Transverse colon (tissue), 3 donors: ENCODE measurements at regions not wholly inside any gene's neighbourhood (a gene's known extent, or its start where the extent isn't known, plus 50 kb on each side); places are given as distances from the start of the nearest gene placed in this dataset.

Experiments
- POLR2A ChIP-seq: fragments of 450-650 bp; IDR thresholded peaks from one replicate; pipeline ENCODE4 v1.6.1; 2016; ENCODE audit warnings: antibody characterized with exemption, mild to moderate bottlenecking, moderate library complexity
- TF ChIP-seq, protein P1 (sequence below), 5 experiments: fragments of 200-600 bp in 3 of 5; fragments of 450-650 bp in 2 of 5; sonication (generic) in 3 of 5; IDR thresholded peaks; 1 replicate in 2 of 5; 2 replicates in 3 of 5; pipeline ENCODE4 v1.5.1; 2016 to 2017; ENCODE audit warnings: antibody characterized with exemption in 5 of 5, inconsistent platforms in 3 of 5, mild to moderate bottlenecking in 2 of 5, moderate library complexity in 1 of 5

DNA sequence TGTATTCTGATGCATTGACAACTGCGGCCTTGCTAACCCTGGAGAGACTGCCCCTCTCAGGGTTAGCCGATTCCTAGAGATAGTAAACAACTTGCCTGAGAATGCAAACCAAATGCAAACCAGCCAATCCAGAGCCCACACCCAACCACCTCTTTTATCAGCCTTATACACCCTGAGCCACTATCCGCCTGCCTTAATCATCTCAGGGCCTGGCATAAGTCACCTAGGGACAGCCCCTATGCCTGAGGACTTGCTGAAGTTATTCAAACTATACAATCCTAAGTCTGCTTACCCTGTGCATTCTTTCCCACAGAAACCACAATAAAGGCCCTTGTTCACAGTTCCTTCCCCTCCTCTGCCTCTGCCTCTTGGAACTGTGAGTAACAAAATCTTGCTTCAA is 177.2 kb downstream of the KCNA5 start:
- TF ChIP-seq, protein P1, sequence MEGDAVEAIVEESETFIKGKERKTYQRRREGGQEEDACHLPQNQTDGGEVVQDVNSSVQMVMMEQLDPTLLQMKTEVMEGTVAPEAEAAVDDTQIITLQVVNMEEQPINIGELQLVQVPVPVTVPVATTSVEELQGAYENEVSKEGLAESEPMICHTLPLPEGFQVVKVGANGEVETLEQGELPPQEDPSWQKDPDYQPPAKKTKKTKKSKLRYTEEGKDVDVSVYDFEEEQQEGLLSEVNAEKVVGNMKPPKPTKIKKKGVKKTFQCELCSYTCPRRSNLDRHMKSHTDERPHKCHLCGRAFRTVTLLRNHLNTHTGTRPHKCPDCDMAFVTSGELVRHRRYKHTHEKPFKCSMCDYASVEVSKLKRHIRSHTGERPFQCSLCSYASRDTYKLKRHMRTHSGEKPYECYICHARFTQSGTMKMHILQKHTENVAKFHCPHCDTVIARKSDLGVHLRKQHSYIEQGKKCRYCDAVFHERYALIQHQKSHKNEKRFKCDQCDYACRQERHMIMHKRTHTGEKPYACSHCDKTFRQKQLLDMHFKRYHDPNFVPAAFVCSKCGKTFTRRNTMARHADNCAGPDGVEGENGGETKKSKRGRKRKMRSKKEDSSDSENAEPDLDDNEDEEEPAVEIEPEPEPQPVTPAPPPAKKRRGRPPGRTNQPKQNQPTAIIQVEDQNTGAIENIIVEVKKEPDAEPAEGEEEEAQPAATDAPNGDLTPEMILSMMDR (IDR thresholded peaks at IDR 0.05) = no peak
- TF ChIP-seq POLR2A = no peak
